ENCODE measurements at regions not wholly inside any gene's neighbourhood (a gene's known extent, or its start where the extent isn't known, plus 50 kb on each side); places are given as distances from the start of the nearest gene placed in this dataset.

DNA sequence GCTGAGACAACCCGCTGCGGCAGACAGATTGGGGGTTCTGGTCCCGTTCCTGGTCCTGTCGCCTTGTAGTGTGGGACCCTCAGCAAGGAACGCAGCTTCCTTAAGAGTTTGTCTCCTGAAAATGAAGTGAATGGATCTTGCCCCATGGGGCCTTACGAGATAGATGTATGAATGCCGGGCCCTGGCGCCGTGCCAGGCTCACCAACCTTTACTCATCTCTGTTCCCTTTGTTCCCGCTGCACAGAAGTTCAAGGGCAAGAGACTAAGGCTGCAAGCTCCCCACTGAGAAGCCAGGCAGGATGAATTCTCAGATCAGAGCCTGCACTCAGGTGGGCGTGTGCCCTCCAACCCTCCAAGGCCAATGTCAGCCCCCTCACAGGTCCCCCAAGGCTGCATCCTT, 162.7 kb upstream of the IQSEC1 start:
- H2AFZ ChIP-seq (ENCODE audit: low read depth, low read length, severe bottlenecking), result no peak overlapping the region
- TF ChIP-seq EZH2phosphoT487 (conservative IDR thresholded peaks at IDR 0.05; ENCODE audit: low read length), result no peak
- TF ChIP-seq, protein P1, sequence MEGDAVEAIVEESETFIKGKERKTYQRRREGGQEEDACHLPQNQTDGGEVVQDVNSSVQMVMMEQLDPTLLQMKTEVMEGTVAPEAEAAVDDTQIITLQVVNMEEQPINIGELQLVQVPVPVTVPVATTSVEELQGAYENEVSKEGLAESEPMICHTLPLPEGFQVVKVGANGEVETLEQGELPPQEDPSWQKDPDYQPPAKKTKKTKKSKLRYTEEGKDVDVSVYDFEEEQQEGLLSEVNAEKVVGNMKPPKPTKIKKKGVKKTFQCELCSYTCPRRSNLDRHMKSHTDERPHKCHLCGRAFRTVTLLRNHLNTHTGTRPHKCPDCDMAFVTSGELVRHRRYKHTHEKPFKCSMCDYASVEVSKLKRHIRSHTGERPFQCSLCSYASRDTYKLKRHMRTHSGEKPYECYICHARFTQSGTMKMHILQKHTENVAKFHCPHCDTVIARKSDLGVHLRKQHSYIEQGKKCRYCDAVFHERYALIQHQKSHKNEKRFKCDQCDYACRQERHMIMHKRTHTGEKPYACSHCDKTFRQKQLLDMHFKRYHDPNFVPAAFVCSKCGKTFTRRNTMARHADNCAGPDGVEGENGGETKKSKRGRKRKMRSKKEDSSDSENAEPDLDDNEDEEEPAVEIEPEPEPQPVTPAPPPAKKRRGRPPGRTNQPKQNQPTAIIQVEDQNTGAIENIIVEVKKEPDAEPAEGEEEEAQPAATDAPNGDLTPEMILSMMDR (IDR thresholded peaks at IDR 0.05; ENCODE audit: insufficient read depth, low read length, poor library complexity, severe bottlenecking), result no peak
- H3K9ac ChIP-seq (ENCODE audit: low read length), result no peak overlapping the region
- H3K27ac ChIP-seq (ENCODE audit: low read depth, low read length), result no peak overlapping the region
- H3K9me3 ChIP-seq (ENCODE audit: insufficient read depth, low read length), result no peaks in the 10 kb centered on the region
- no peaks in the 10 kb centered on the region for H3K27me3 ChIP-seq (ENCODE audit: low read length)
- H3K9me2 ChIP-seq (replicated peaks; ENCODE audit: insufficient read depth, low read length), result no peaks in the 10 kb centered on the region
- H3K79me2 ChIP-seq (ENCODE audit: insufficient read depth, low read length), result no peaks in the 10 kb centered on the region
- H3K36me3 ChIP-seq (ENCODE audit: low read length), result no peaks in the 10 kb centered on the region
- no peak overlapping the region for H3K4me3 ChIP-seq (ENCODE audit: insufficient read depth, low read length, poor library complexity, severe bottlenecking)
- no peaks in the 10 kb centered on the region for H3F3A ChIP-seq (ENCODE audit: insufficient read depth)
- no peaks in the 10 kb centered on the region for H4K20me1 ChIP-seq (ENCODE audit: low read depth, low read length)
- no peak overlapping the region for H3K4me2 ChIP-seq (ENCODE audit: low read depth, low read length, poor library complexity, severe bottlenecking)

DNA sequence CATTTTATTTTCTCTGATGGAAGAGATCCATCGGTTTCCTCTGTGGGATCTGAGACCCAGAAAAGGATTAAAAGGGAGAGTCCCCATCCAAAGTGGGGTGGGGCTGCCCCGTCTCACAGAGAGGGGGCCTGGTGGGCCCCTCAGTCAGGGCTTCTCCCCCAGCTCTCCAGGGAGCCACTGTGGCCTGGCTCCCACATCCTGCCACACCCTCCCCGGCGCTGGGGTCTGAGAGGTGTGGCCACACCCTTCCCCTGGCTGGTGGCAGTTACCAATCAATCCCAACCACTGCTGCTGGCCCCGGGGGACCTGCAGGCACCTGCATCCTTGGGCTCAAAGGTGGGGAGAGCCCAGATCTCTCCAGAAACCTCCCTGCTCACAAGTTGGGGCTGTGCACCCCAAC, 161.8 kb upstream of the IQSEC1 start:
- Histone ChIP-seq H3F3A (ENCODE audit: insufficient read depth) (no peaks in the 10 kb centered on the region), H3K4me2 (ENCODE audit: low read depth, low read length, poor library complexity, severe bottlenecking) (no peak overlapping the region), H3K79me2 (ENCODE audit: insufficient read depth, low read length) (no peaks in the 10 kb centered on the region), H3K4me3 (ENCODE audit: insufficient read depth, low read length, poor library complexity, severe bottlenecking) (no peak overlapping the region), H3K9ac (ENCODE audit: low read length) (no peak overlapping the region), H3K27ac (ENCODE audit: low read depth, low read length) (no peak overlapping the region), H4K20me1 (ENCODE audit: low read depth, low read length) (no peaks in the 10 kb centered on the region), H3K36me3 (ENCODE audit: low read length) (no peaks in the 10 kb centered on the region), H2AFZ (ENCODE audit: low read depth, low read length, severe bottlenecking) (no peak overlapping the region), H3K27me3 (ENCODE audit: low read length) (no peaks in the 10 kb centered on the region), H3K9me2 (replicated peaks; ENCODE audit: insufficient read depth, low read length) (no peaks in the 10 kb centered on the region), H3K9me3 (ENCODE audit: insufficient read depth, low read length) (no peaks in the 10 kb centered on the region)
- TF ChIP-seq, protein P1 (IDR thresholded peaks at IDR 0.05; ENCODE audit: insufficient read depth, low read length, poor library complexity, severe bottlenecking), result no peak
- TF ChIP-seq EZH2phosphoT487 (conservative IDR thresholded peaks at IDR 0.05; ENCODE audit: low read length), result no peak

- H3F3A ChIP-seq (ENCODE audit: insufficient read depth), result no peaks in the 10 kb centered on the region
- no peaks in the 10 kb centered on the region for H3K79me2 ChIP-seq (ENCODE audit: insufficient read depth, low read length)
- no peak overlapping the region for H3K4me3 ChIP-seq (ENCODE audit: insufficient read depth, low read length, poor library complexity, severe bottlenecking)
- no peaks in the 10 kb centered on the region for H3K27me3 ChIP-seq (ENCODE audit: low read length)
- H3K4me2 ChIP-seq (ENCODE audit: low read depth, low read length, poor library complexity, severe bottlenecking), result no peak overlapping the region
- no peak overlapping the region for H2AFZ ChIP-seq (ENCODE audit: low read depth, low read length, severe bottlenecking)
- H3K36me3 ChIP-seq (ENCODE audit: low read length), result no peaks in the 10 kb centered on the region
- no peaks in the 10 kb centered on the region for H3K9me2 ChIP-seq (replicated peaks; ENCODE audit: insufficient read depth, low read length)
- H3K9ac ChIP-seq (ENCODE audit: low read length), result no peak overlapping the region
- TF ChIP-seq EZH2phosphoT487 (conservative IDR thresholded peaks at IDR 0.05; ENCODE audit: low read length), result no peak
- TF ChIP-seq, protein P1 (IDR thresholded peaks at IDR 0.05; ENCODE audit: insufficient read depth, low read length, poor library complexity, severe bottlenecking), result no peak
- no peaks in the 10 kb centered on the region for H4K20me1 ChIP-seq (ENCODE audit: low read depth, low read length)
- H3K27ac ChIP-seq (ENCODE audit: low read depth, low read length), result no peak overlapping the region
- no peaks in the 10 kb centered on the region for H3K9me3 ChIP-seq (ENCODE audit: insufficient read depth, low read length)
These were observed 161.4 kb upstream of the IQSEC1 start for GRCh38 chr3:13234666-13235065.

Data from SU-DHL-6 (cell line).